Jurkat, Clone E6-1 (cell line): ENCODE measurements at regions not wholly inside any gene's neighbourhood (a gene's known extent, or its start where the extent isn't known, plus 50 kb on each side); places are given as distances from the start of the nearest gene placed in this dataset.
"Not testable (repeated sequence)": the region's sequence is repeated elsewhere in the genome, so short reads cannot be mapped to it uniquely, and the experiment has no call there.

Experiments
- DNase-seq: peaks from one replicate; pipeline ENCODE4 v3.0.0-alpha.2; 2011; ENCODE audit warnings: low read depth, low spot score
- H3K4me3 ChIP-seq: 2 replicates; pipeline ENCODE4 v1.5.1; 2011; ENCODE audit warnings: mild to moderate bottlenecking, low read length, control low read depth, moderate library complexity

DNA sequence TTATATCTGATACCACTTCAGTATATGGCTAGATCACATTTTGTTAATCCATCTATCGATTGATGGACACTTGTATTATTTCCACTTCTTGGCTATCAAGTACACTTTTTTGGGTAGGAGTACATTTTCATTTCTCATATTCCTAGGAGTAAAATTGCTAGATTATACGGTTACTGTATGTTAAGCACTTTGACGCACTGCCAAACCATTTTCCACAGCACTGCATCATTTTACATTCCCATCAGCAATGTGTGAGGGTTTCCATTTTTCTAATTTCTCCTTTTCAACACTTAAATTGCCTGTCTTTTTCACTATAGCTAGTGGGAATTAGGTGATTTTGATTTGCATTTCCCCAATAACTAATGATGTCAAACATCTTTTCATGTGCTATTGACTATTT, 179.3 kb upstream of the B3GAT1 start:
- no peak for DNase-seq
- H3K4me3 ChIP-seq, result no peak overlapping the region

DNA sequence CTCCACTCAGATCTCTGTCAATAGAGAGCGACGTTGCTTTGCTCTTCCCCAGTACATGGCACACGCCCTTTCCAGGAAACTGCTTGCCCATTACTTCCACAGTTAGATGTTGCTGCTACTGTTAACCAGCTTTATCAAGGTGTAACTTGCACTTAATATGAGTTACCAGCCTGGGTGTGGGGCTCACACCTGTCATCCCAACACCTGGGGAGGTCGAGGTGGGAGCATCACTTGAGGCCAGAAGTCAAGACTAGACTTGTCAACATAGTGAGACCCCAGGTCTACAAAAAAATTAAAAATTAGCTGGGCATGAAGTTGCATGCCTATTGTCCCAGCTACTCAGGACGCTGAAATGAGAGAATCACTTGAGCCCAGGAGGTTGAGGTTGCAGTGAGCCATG, 177.1 kb upstream of the B3GAT1 start:
- DNase-seq, result no peak
- no peak overlapping the region for H3K4me3 ChIP-seq

DNA sequence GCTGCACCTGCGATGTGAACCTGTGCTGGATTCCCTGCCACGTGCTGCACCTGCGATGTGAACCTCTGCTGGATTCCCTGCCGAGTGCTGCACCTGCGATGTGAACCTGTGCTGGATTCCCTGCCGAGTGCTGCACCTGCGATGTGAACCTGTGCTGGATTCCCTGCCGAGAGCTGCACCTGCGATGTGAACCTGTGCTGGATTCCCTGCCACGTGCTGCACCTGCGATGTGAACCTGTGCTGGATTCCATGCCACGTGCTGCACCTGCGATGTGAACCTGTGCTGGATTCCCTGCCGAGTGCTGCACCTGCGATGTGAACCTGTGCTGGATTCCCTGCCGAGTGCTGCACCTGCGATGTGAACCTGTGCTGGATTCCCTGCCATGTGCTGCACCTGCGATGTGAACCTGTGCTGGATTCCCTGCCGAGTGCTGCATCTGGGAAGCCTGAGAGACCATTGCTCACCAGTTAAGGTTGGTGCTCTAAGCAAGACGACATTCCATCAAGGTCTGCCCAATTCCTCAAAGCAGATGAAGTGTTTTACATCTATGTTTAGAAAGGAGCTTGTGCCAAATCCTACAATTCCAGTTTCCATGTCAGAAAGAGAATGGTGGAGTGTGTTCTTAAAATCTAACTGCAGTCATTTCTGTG, 176.5 kb upstream of the B3GAT1 start:
- not testable (repeated sequence) for H3K4me3 ChIP-seq, DNase-seq

DNA sequence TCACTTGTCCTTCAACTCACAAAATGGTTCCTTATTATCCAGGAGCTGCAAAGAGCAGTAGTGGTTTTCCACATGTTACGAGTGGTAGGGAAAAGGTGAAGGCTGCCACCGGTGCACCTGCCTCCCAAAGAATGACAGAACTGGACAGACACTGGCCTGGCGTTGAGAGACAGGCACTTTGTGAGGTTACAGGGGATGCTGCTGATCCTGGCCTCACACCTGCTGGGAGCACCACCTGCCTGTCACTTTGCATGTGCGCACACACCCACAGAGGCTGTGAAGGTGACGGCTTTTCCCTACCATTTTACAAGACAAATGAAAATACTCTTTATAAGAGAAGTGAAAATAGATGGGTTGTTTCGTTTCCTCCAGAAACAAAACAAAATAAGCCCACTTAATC, 175.3 kb upstream of the B3GAT1 start:
- DNase-seq, result no peak
- no peak overlapping the region for H3K4me3 ChIP-seq

DNA sequence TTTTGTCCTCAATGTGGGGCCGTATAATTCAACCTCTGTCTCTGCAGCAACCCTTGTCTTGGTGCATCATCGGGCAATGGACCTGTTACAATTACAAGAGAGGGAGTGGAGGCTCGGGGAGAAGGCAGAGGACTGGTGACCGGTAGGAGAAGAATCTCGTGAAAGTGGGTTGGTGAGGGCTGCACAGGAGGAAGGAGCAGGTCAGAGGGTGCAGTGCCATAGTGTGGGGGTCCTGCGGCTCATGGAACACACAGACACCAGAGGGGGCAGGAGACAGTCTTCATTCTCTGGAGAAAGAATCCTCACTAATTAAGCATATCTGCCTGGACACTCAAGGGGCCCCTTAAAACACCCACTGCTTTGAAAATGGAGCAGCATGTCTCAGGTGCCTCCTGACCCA, 174.7 kb upstream of the B3GAT1 start:
- H3K4me3 ChIP-seq, result no peak overlapping the region
- DNase-seq, result no peak

DNA sequence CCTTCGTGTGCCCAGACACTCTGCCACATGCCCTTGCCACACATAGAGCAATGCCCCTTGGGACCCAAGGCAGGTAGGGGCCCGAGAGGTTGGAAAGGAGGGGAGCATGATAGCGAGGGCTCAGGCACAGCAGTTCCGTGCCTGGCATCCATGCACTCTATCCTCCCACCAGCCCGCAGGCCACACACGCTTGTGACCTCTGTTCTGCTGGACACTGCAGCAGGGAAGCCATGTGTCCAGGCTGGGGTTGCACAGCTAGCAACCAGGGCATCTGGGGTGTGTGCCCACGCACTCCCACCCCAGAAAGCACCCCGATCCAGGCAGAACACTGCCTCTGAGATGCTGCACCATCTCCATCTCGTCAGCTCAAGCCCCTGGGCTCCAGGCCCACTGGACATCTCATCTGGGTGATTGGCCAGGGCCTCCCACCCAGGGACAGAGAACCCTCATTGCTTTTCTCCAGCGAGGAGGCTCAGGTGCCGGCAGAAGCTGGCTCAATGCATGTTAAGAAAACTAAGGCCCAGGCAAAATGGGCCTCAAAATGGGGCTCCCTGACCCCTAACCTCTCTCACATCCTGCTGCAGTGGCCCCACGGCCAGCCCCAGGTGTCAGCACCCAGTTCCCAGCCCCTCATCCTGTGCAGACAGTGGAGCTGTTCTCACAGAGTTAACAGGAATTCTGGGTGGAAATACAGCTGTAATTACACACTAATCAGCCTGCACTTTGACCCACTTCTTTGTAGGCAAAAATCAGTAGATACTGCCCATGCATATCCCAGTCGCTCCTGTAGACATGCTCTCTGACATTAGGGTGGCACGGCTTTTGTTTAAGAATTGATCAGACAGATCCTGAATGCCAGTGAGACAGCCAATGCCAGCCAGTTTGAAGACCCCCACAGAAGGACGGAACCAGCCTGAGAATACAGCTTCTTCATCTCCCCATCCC, 173.9 kb upstream of the B3GAT1 start:
- no peak for DNase-seq

DNA sequence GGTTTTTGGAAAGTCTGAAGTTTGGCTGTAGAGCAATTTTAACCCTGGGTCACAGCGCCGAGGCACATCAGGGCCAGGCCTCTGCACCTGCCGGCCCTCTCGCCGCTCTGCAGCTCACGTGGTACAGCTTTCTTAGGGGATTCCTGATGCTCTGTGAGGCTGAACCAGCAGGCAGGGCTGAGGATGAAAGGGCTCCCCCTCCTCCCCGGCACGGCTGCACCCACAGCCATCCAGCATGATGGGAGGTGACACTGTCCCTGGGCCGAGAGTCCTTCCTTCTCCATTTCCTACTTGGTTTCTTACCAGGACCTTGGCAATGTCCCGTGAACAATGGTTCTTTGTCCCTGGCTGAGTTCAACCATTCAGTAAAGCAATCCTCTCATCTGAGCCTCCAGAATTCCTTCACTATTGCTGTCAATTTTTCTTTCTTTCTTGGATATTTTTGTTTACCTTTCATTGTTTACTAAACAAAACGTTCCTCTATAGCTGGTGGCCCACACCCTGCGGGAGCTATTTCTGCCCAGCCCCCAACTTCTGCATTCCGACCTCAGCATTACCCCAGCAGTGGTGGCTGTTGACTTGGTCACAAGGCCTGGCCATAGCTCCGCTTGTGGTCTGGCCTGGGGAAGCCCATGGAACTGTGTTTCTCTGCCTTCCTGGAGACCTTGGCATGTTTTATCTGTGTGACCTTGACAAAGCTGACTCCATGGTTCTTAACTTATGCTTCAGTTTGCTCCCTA, 172.8 kb upstream of the B3GAT1 start:
- no peak for DNase-seq

More for the DNA sequence above, 173.9 kb upstream of the B3GAT1 start:
- H3K4me3 ChIP-seq, result no peak overlapping the region

DNA sequence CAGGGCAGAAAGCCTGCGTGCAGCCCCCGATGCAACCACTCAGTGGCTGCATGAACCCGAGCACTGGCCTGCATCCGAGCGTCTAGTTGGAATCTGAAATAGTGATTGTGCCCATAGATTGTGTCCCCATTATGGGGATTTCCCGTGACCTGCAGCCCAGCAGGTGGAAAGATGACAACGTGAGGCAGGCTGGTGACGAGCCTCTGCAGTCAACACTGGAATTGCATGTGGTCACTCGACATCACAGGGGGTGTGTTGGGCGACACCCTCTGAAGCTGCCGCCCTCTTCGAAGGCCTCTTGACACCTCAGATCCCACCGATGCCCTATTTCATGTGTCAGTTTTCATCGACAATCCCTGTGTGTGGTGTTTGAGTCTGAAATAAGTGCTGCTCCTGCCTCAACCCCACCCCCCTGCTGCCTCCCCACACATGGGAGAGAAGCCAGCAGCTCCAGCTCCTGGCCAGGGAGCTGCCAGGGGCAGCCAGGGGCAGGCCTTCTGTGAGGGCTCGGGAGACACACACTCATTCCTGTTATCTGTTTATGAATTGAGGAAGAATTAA, 172.0 kb upstream of the B3GAT1 start:
- H3K4me3 ChIP-seq, result no peak overlapping the region
- DNase-seq, result no peak

More for the DNA sequence above, 172.8 kb upstream of the B3GAT1 start:
- H3K4me3 ChIP-seq, result no peak overlapping the region

DNA sequence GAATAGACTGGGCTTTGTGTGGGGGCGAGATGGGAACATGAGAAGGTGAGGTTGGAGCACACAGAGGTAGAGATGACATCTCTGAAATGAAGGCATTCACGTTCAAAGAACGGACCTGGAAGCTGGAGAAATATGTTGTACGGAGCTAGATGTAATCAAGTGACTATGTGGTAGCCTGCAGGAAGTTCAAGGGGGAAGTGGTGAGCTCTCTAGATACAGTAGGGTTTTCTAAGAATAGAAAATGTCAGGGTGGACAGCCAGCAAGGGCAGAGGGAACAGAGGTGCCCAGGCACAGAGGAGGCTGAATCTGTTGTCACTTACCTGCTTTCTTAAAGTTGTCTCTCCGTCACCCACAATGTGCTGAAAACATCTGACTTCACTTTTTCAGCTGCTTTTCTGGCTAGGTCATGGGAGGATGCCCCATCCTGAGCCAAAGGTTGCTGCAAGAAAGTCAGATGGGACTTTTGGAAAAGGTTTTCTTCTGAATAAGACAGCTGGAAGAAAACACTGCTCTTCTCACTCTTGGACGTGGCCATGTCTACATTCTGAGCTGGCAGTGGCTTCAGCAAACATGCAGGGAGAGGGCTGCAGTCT, 171.5 kb upstream of the B3GAT1 start:
- no peak overlapping the region for H3K4me3 ChIP-seq
- peak; percentile 61 for DNase-seq

DNA sequence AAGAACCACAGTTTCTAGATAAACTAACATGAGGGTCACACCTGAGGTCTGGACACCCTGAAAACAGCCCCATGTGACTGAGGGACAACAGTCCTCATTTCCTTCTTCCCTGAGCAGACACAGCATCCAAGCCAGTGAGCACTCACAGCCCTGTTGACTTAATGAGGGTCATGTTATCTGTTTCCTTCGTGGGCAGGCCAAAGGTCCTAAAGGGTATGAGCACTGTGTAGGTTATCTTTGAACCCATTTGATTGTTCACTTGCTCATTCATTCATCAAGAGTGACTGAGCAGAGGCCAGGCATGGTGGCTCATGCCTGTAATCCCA, 170.7 kb upstream of the B3GAT1 start:
- DNase-seq, result no peak
- no peak overlapping the region for H3K4me3 ChIP-seq

DNA sequence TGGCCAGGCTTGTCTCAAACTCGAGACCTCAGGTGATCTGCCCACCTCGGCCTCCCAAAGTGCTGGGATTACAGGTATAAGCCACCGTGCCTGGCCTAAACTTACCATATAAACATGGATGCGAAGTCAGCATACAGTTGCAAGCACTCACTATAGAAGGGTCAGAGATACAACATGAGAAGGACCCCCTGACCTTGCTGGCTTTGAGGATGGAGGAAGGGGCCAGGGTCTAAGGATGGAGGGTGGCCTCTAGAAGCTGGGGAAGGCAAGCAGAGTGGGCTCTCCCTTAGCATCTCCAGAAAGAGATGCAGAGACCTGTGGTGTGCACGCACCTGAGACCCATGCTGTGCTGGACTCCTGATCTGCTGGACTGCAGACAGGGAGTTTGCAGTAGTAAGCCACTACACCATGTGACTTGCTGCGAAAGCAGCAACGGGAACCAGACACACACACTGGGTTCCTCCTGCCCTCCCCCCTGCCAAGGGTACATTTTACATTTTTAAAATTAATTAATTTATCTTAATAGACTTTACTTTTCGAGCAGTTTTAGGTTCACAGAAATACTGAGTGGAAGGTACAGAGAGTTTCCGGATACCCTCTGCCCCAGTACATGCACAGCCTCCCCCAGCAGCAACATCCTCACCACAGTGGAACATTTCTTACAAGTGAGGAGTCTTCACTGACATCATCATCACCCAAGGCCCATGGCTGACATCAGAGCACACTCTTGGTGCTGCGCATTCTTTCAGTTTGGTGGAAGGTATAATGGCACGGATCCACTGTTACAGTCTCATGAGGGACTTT, 170.1 kb upstream of the B3GAT1 start:
- DNase-seq, result no peak
- no peak overlapping the region for H3K4me3 ChIP-seq

DNA sequence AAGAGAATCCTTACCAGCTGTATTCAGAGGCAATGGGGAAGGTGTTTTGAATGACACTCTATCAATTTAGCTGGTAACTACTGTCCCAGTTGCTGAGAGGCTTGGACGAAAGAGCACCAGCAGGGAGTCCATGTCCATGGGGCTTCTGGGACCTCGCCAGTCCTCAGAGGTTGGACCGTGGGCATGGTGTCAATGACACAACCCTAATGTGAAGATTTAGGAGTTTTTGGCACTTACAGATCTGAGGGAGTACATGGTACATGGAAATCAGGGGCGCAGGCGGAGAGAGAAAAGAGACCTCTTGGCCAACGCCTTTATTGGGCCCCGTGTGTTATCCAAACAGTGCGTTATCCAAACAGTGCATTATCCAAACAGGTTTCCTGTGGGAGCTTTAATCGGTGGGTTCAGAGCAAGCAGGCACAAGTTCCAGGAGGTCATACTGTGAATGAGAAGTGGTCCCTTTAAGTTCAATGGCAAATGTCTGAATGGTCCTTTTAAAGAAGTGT, 169.1 kb upstream of the B3GAT1 start:
- H3K4me3 ChIP-seq, result no peak overlapping the region
- no peak for DNase-seq

DNA sequence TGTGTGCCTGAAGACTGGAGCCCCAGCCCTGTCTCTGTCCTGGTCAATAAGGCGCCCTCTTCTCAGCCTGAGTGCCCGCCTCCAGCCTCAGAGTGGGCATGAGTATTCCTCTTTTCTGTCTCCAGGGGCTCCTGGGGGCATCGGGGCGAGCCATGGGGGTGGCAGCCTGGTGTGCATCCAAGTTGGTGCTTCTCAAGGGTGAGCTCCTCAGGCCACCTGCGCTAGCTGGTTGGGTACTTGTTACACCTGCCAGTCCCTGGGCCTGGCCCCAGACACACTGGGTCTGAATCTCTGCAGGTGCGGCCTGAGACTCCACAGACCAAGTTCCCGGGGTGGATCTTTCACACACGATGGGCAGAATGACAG, 168.6 kb upstream of the B3GAT1 start:
- H3K4me3 ChIP-seq, result no peak overlapping the region
- no peak for DNase-seq

DNA sequence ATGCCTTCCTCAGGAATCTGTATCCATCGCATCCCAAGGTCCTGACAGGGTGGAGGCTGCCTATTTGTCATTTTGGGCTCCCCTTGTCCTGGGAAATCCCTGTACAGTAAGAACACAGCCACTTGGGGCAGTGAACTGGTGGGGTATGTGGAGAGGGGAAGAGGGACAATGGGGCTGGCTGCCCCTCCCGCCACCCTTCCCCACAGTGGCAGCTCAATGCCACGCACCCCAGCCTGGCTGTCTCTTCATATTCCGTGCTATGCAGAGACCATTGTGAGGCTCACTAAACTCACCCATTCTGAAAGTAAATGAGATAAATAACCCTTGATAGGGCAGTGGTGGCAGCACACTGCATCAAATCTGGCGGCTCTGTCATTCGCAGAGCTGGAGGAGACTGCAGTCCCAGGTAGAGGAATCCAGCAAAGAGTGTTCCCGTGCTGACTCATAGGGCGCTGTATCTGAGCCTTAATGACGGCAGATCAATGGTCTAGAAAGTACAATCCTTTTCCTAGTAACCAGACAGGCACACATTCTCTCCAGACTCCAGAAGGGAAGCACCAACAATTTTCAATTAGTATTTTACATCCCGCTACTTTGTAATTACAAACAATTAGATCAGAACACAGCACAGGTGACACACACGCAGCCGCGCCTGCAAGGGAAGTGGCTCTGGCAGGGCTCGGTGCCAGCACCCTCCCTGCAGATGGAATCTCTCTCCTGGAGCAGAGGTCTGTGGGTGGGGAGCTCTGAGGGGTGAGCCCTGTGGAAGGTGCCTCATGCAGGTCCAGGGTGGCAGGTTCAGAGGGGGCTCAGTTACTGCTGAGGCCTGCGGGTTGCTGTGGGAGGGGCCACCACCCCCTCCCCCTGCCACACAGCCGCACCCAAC, 167.9 kb upstream of the B3GAT1 start:
- H3K4me3 ChIP-seq, result no peak overlapping the region
- DNase-seq, result peak; percentile 39

DNA sequence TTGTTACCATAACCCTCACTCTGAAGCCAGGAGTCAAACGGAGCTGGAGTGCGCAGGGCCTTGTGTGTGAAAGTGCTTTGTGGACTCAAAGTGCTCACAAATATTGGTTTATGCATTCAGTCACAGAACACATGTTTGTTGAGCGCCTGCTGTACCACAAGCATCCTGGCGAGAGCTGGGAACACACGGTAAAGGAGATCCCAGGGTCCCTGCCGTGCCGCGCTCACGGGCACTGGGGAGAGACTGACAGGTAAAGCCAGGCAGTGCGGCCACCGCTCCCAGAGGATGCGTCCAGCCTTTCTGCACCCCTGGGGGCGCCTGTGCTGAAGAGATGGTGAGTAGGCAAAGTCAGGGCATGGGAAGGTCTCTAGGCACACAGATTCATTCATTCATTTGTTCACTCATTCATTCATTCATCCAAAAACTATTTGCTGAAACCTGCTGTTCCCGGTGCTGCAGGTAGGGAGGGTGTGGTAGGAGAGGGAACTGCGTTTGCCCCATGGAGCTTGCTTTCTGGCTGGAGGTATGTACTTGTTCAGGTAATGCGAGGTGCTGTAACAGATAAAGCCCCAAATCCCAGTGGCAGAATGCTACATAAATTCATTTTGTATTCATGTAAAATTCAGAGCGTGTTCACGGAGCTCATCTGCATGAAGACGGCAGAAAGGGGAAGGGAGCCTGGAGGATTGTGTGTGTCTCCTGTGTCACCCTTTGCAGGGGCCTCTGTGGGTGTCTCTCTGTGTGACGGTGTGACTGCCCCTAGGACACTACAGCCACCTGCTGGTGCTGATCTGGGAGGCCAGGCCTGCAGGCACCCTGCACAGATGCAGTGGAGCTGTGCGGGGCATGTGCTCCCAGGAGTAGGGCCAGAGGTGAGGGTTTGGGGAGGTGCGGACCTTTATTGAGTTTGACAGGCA, 167.0 kb upstream of the B3GAT1 start:
- DNase-seq, result no peak
- H3K4me3 ChIP-seq, result no peak overlapping the region

DNA sequence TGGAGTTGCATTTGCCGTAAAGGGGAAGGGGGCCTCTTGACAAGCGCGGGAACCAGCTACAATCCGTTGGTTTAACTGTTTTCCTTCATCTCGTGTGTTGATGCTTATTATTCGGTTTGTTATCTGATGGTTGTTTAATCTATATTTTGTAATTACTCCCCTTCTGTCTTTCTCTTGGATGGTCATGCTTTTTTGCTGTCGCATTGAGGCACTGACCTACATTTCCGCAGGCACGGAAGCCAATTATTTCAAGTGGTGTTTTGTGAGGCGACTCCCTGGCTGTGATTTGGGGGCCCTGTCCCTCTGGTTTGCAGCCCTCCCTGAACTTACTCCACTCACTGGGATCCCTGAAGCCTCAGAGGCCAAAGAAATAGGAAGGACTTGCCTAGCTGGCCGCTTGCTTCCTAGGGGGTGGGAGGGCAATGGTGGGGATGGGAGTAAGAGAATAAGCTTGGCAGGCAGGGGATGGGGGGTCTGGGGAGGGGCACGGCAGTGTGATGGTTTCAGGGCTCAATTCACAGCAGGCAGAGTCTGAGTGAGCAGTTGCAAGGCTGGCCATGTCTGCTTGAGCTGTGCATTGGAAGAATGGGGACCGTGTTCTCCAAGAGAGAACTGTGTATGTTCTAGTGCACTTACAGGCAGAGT, 165.8 kb upstream of the B3GAT1 start:
- no peak for DNase-seq
- H3K4me3 ChIP-seq, result no peak overlapping the region
